GM23338 (cell line): ENCODE measurements at regions not wholly inside any gene's neighbourhood (a gene's known extent, or its start where the extent isn't known, plus 50 kb on each side); places are given as distances from the start of the nearest gene placed in this dataset.

Experiments
- ATAC-seq: fragments of 200-7000 bp; cut with Tn5 transposase; 3 replicates; pipeline ENCODE4 v1.9.1; 2020
- DNase-seq: peaks from one replicate; pipeline ENCODE4 v3.0.0-alpha.2; 2015; ENCODE audit warnings: low spot score
- H2AFZ ChIP-seq: fragments of 200-600 bp; sonication (generic); 2 replicates; pipeline ENCODE4 v1.8.0; 2016; ENCODE audit warnings: antibody characterized with exemption, mild to moderate bottlenecking, moderate library complexity
- H3F3A ChIP-seq: fragments of 200-600 bp; sonication (generic); replicated peaks from 2 replicates; pipeline ENCODE4 v1.8.0; 2017; ENCODE audit warnings: antibody characterized with exemption, mixed run types, low read depth
- H3K27ac ChIP-seq: fragments of 200-600 bp; sonication (generic); 2 replicates; pipeline ENCODE4 v1.6.1; 2016; ENCODE audit warnings: low read depth
- H3K27me3 ChIP-seq: fragments of 200-600 bp; sonication (generic); 2 replicates; pipeline ENCODE4 v1.8.0; 2016; ENCODE audit warnings: mild to moderate bottlenecking, mixed run types, moderate library complexity; ENCODE audit not compliant: insufficient read depth
- H3K36me3 ChIP-seq: fragments of 200-600 bp; sonication (generic); 2 replicates; pipeline ENCODE4 v1.8.0; 2016; ENCODE audit warnings: mild to moderate bottlenecking; ENCODE audit not compliant: insufficient read depth
- H3K4me1 ChIP-seq: fragments of 200-600 bp; sonication (generic); 2 replicates; pipeline ENCODE4 v1.8.0; 2016; ENCODE audit warnings: mild to moderate bottlenecking, moderate library complexity; ENCODE audit not compliant: insufficient read depth
- H3K4me2 ChIP-seq: fragments of 200-600 bp; sonication (generic); 2 replicates; pipeline ENCODE4 v1.7.1; 2017; ENCODE audit warnings: mixed run types
- H3K4me3 ChIP-seq: fragments of 200-600 bp; sonication (generic); 2 replicates; pipeline ENCODE4 v1.6.1; 2016; ENCODE audit warnings: mixed run types
- H3K79me2 ChIP-seq: fragments of 200-600 bp; sonication (generic); replicated peaks from 2 replicates; pipeline ENCODE4 v1.8.0; 2017; ENCODE audit warnings: mild to moderate bottlenecking; ENCODE audit not compliant: insufficient read depth
- H3K9me2 ChIP-seq: fragments of 200-600 bp; sonication (generic); 2 replicates; pipeline ENCODE4 v1.8.0; 2017; ENCODE audit not compliant: insufficient read depth
- H4K20me1 ChIP-seq: fragments of 200-600 bp; sonication (generic); replicated peaks from 2 replicates; pipeline ENCODE4 v1.8.0; 2017; ENCODE audit warnings: mild to moderate bottlenecking; ENCODE audit not compliant: insufficient read depth
- H3K27ac Mint-ChIP-seq: 2 replicates; pipeline ENCODE4 v1.8.0; 2020; ENCODE audit warnings: inconsistent platforms, mild to moderate bottlenecking, moderate library complexity, mixed read lengths
- H3K27me3 Mint-ChIP-seq: 3 replicates; pipeline ENCODE4 v1.8.0; 2022; ENCODE audit warnings: low read depth, mild to moderate bottlenecking, moderate library complexity, mixed read lengths, inconsistent platforms; ENCODE audit not compliant: insufficient read depth, poor library complexity
- H3K36me3 Mint-ChIP-seq: 3 replicates; pipeline ENCODE4 v1.8.0; 2021; ENCODE audit warnings: low read depth, mild to moderate bottlenecking, inconsistent platforms, moderate library complexity, mixed read lengths
- H3K4me1 Mint-ChIP-seq: 3 replicates; pipeline ENCODE4 v1.8.0; 2020; ENCODE audit warnings: mild to moderate bottlenecking, inconsistent platforms, mixed read lengths
- H3K4me3 Mint-ChIP-seq: 3 replicates; pipeline ENCODE4 v1.8.0; 2021; ENCODE audit warnings: moderate library complexity, mild to moderate bottlenecking, inconsistent platforms, mixed read lengths
- H3K9me3 Mint-ChIP-seq: 3 replicates; pipeline ENCODE4 v1.8.0; 2020; ENCODE audit warnings: moderate library complexity, mild to moderate bottlenecking, inconsistent platforms, mixed read lengths
- CREB1 ChIP-seq: fragments of 250-450 bp; sonication (Bioruptor Pico); IDR thresholded peaks from 2 replicates; pipeline ENCODE4 v1.5.0; 2020; ENCODE audit warnings: low read depth, mild to moderate bottlenecking, moderate library complexity
- EZH2phosphoT487 ChIP-seq: fragments of 200-600 bp; sonication (generic); IDR thresholded peaks from one replicate; pipeline ENCODE4 v1.8.1; 2018; ENCODE audit warnings: antibody characterized with exemption; ENCODE audit not compliant: unreplicated experiment
- JUNB ChIP-seq: IDR thresholded peaks from one replicate; pipeline ENCODE4 v1.6.1; 2016; ENCODE audit warnings: antibody characterized with exemption; ENCODE audit not compliant: unreplicated experiment
- NANOG ChIP-seq: IDR thresholded peaks from 2 replicates; pipeline ENCODE4 v1.6.1; 2016; ENCODE audit warnings: antibody characterized with exemption, borderline replicate concordance
- STAT1 ChIP-seq: IDR thresholded peaks from one replicate; pipeline ENCODE4 v1.6.1; 2016; ENCODE audit warnings: antibody characterized with exemption; ENCODE audit not compliant: unreplicated experiment
- ZNF114 ChIP-seq: fragments of 250-450 bp; sonication (Bioruptor Pico); IDR thresholded peaks from 2 replicates; pipeline ENCODE4 v1.5.0; 2020; ENCODE audit warnings: mild to moderate bottlenecking, moderate library complexity
- ZNF331 ChIP-seq: fragments of 250-450 bp; sonication (Bioruptor Pico); IDR thresholded peaks from 2 replicates; pipeline ENCODE4 v1.5.0; 2020; ENCODE audit warnings: low read depth, mild to moderate bottlenecking, moderate library complexity
- TF ChIP-seq, protein P1 (sequence below), 2 experiments: fragments of 200-600 bp in 1 of 2; sonication (generic) in 1 of 2; conservative IDR thresholded peaks; 2 replicates each; pipeline versions ENCODE4 v1.5.1 to v1.6.1; 2016 to 2017; ENCODE audit warnings: antibody characterized with exemption in 2 of 2, low read depth in 2 of 2, mild to moderate bottlenecking in 2 of 2, moderate library complexity in 1 of 2
- TF ChIP-seq, protein P2 (sequence below): IDR thresholded peaks from one replicate; pipeline ENCODE4 v1.6.1; 2018; ENCODE audit warnings: antibody characterized with exemption; ENCODE audit not compliant: unreplicated experiment

DNA sequence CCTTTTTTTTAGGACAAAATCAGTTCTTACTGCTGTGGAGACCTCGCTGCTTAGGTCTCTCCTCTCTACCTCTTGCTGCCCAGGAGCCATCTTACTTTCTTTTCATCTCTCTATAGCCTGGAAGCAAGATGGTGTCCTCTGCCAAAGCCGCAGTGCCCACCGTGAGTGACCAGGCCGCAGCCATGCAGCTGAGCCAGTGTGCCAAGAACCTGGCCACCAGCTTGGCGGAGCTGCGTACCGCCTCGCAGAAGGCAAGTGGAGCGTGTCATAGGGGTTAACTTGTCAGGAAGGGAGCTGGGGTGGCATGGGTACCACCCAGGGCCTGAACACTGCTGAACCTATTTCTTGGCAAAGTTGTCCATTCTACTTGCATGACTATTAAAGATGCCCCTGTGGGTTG, 320.3 kb upstream of the TPM1 start (continued):
- TF ChIP-seq, protein P1, sequence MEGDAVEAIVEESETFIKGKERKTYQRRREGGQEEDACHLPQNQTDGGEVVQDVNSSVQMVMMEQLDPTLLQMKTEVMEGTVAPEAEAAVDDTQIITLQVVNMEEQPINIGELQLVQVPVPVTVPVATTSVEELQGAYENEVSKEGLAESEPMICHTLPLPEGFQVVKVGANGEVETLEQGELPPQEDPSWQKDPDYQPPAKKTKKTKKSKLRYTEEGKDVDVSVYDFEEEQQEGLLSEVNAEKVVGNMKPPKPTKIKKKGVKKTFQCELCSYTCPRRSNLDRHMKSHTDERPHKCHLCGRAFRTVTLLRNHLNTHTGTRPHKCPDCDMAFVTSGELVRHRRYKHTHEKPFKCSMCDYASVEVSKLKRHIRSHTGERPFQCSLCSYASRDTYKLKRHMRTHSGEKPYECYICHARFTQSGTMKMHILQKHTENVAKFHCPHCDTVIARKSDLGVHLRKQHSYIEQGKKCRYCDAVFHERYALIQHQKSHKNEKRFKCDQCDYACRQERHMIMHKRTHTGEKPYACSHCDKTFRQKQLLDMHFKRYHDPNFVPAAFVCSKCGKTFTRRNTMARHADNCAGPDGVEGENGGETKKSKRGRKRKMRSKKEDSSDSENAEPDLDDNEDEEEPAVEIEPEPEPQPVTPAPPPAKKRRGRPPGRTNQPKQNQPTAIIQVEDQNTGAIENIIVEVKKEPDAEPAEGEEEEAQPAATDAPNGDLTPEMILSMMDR (conservative IDR thresholded peaks at IDR 0.05; ENCODE audit: low read depth in 2 of 2): no peak
- no peak for TF ChIP-seq NANOG
- no peak for TF ChIP-seq EZH2phosphoT487
- TF ChIP-seq JUNB: no peak
- no peak for TF ChIP-seq CREB1 (CRISPR knock-in tag)
- no peak for TF ChIP-seq ZNF331 (CRISPR knock-in tag)

DNA sequence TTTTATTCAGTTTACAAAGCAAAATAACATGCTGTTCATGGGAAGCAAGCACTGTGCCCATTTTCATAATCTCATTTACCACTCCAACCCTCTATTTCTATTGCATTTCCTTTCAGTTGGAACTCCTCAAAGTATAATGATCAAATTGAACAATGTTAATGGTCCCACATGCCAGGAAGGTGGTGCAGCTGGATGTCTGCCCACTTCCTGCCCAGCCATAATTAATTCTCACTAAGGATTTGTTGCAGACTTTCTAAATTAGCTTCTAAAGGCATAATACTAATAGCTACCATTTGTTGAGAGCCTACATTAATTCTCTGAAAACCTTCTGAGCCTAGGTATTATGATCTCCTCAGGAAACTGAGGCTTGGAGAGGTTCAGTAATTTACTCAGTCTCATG, 316.1 kb upstream of the TPM1 start:
- H3K4me3 Mint-ChIP-seq: no peak overlapping the region
- H3K27ac Mint-ChIP-seq: no peak overlapping the region
- ATAC-seq (no peak), DNase-seq (no peak)
- Histone ChIP-seq H3K79me2 (no peaks in the 10 kb centered on the region), H3K4me2 (no peak overlapping the region), H3K4me3 (no peak overlapping the region), H3K9me2 (0 out of 2 replicates have a peak, but pooled peaks cover 4% of the 10 kb centered on the region), H3K27ac (no peak overlapping the region), H3K27me3 (no peaks in the 10 kb centered on the region), H2AFZ (no peak overlapping the region), H3F3A (no peaks in the 10 kb centered on the region), H4K20me1 (no peaks in the 10 kb centered on the region), H3K36me3 (no peaks in the 10 kb centered on the region), H3K4me1 (no peaks in the 10 kb centered on the region)
- H3K4me1 Mint-ChIP-seq: no peaks in the 10 kb centered on the region
- peaks cover 12% of the 10 kb centered on the region for H3K9me3 Mint-ChIP-seq
- peaks cover 14% of the 10 kb centered on the region for H3K36me3 Mint-ChIP-seq
- H3K27me3 Mint-ChIP-seq: no peaks in the 10 kb centered on the region
- no peak for TF ChIP-seq STAT1
- no peak for TF ChIP-seq CREB1 (CRISPR knock-in tag)
- TF ChIP-seq, protein P1 (conservative IDR thresholded peaks at IDR 0.05; ENCODE audit: low read depth in 2 of 2): no peak

DNA sequence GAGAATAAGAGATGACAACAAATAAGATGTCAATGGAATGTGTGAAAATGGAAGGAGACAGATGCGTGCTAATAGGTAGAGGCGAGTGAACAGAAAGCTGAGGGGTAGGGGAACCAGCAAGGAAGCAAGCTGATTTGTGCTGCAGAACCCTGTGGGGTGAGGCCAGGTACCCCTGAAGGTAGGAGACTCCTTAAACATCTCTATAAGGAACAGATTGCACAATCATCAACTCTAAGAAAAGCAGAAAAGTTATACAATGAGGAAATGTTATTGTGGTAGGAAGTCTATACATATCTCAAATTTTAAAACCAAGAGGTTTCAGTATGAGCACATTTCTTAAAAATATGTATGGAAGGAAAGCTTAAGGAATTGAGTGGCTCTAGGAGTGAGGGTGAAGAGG, 315.0 kb upstream of the TPM1 start:
- Histone ChIP-seq H3K79me2 (no peaks in the 10 kb centered on the region), H2AFZ (no peak overlapping the region), H3F3A (no peaks in the 10 kb centered on the region), H4K20me1 (no peaks in the 10 kb centered on the region), H3K27me3 (no peaks in the 10 kb centered on the region), H3K4me3 (no peak overlapping the region), H3K4me2 (no peak overlapping the region), H3K27ac (no peak overlapping the region), H3K4me1 (no peaks in the 10 kb centered on the region), H3K36me3 (no peaks in the 10 kb centered on the region), H3K9me2 (peaks cover 9% of the 10 kb centered on the region; the same call in 1 of the 2 replicates)
- Mint-ChIP-seq H3K36me3 (peaks cover 16% of the 10 kb centered on the region), H3K9me3 (peaks cover 12% of the 10 kb centered on the region), H3K27me3 (no peaks in the 10 kb centered on the region), H3K4me3 (no peak overlapping the region), H3K4me1 (no peaks in the 10 kb centered on the region), H3K27ac (no peak overlapping the region)
- DNase-seq (no peak), ATAC-seq (no peak)
- TF ChIP-seq JUNB (no peak), NANOG (no peak), ZNF114 (CRISPR knock-in tag) (no peak), ZNF331 (CRISPR knock-in tag) (no peak)
- TF ChIP-seq, protein P2, sequence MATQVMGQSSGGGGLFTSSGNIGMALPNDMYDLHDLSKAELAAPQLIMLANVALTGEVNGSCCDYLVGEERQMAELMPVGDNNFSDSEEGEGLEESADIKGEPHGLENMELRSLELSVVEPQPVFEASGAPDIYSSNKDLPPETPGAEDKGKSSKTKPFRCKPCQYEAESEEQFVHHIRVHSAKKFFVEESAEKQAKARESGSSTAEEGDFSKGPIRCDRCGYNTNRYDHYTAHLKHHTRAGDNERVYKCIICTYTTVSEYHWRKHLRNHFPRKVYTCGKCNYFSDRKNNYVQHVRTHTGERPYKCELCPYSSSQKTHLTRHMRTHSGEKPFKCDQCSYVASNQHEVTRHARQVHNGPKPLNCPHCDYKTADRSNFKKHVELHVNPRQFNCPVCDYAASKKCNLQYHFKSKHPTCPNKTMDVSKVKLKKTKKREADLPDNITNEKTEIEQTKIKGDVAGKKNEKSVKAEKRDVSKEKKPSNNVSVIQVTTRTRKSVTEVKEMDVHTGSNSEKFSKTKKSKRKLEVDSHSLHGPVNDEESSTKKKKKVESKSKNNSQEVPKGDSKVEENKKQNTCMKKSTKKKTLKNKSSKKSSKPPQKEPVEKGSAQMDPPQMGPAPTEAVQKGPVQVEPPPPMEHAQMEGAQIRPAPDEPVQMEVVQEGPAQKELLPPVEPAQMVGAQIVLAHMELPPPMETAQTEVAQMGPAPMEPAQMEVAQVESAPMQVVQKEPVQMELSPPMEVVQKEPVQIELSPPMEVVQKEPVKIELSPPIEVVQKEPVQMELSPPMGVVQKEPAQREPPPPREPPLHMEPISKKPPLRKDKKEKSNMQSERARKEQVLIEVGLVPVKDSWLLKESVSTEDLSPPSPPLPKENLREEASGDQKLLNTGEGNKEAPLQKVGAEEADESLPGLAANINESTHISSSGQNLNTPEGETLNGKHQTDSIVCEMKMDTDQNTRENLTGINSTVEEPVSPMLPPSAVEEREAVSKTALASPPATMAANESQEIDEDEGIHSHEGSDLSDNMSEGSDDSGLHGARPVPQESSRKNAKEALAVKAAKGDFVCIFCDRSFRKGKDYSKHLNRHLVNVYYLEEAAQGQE: no peak
